ENCODE measurements at regions not wholly inside any gene's neighbourhood (a gene's known extent, or its start where the extent isn't known, plus 50 kb on each side); places are given as distances from the start of the nearest gene placed in this dataset.

DNA sequence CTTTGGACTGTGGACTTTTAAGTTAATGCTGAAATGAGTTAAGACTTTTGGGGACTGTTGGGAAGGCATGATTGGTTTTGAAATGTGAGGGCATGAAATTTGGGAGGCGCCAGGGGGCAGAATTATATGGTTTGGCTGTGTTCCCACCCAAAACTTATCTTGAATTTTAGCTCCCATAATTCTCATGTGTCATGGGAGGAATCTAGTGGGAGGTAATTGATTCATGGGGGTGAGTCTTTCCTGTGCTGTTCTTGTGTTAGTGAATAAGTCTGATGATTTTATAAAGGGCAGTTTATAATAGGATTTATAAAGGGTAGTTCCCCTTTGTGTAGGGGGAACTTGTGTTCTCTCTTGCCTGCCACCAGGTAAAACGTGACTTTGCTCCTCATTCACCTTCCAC lies 235.5 kb upstream of the CDH18 start:
- 13% methylated on average over 2 of the region's 2 CpGs for WGBS (ENCODE audit: low lambda C conversion rate)
- ChIA-PET CTCF (no interaction called here), POLR2A (no interaction called here)
- no peak overlapping the region for H3K4me2 ChIP-seq
- H3K79me2 ChIP-seq (ENCODE audit: insufficient read depth) = no peaks in the 10 kb centered on the region
- no peak overlapping the region for H3K9ac ChIP-seq
- H4K20me1 ChIP-seq (ENCODE audit: insufficient read depth) = no peaks in the 10 kb centered on the region
- no peaks in the 10 kb centered on the region for H3K27me3 ChIP-seq (ENCODE audit: insufficient read depth)
- H3K4me3 ChIP-seq (ENCODE audit: low read depth in 2 of 2, low read length in 1 of 2) = no peak overlapping the region
- no peaks in the 10 kb centered on the region for H3K9me3 ChIP-seq
- H2AFZ ChIP-seq (ENCODE audit: low read depth) = peak overlapping the region; percentile 88
- H3K4me1 ChIP-seq (ENCODE audit: control insufficient read depth in 1 of 2, insufficient read depth in 2 of 2, low read depth in 1 of 2, low read length in 1 of 2) = no peaks in the 10 kb centered on the region
- no peaks in the 10 kb centered on the region for H3K9me2 ChIP-seq
- H3K27ac ChIP-seq (ENCODE audit: low read depth in 2 of 2, low read length in 1 of 2) = no peak overlapping the region
- no peaks in the 10 kb centered on the region for H3F3A ChIP-seq (replicated peaks; ENCODE audit: insufficient read depth)
- TF ChIP-seq FOXM1 (IDR thresholded peaks at IDR 0.05; ENCODE audit: low read depth) (no peak), RFX5 (IDR thresholded peaks at IDR 0.05; ENCODE audit: low read length) (no peak), TAF1 (IDR thresholded peaks at IDR 0.05; ENCODE audit: borderline replicate concordance, low read depth, low read length) (no peak), GATA2 (CRISPR knock-in tag; IDR thresholded peaks at IDR 0.05) (no peak), TEAD4 (IDR thresholded peaks at IDR 0.05; ENCODE audit: borderline replicate concordance, insufficient read depth) (no peak), TCF12 (IDR thresholded peaks at IDR 0.05) (no peak), NRF1 (IDR thresholded peaks at IDR 0.05; ENCODE audit: low read depth, low read length) (no peak), JUND (IDR thresholded peaks at IDR 0.05) (no peak), RAD21 (IDR thresholded peaks at IDR 0.05; ENCODE audit: low read length) (no peak), MEF2A (IDR thresholded peaks at IDR 0.05; ENCODE audit: borderline replicate concordance, low read depth) (no peak), GABPA (IDR thresholded peaks at IDR 0.05; ENCODE audit: low read depth) (no peak), FOSL2 (IDR thresholded peaks at IDR 0.05; ENCODE audit: borderline replicate concordance, low read depth) (no peak), POLR2AphosphoS5 (IDR thresholded peaks at IDR 0.05; ENCODE audit: low read depth, low read length) (no peak), NFIC (IDR thresholded peaks at IDR 0.05; ENCODE audit: borderline replicate concordance) (no peak)
- TF ChIP-seq, protein P1, sequence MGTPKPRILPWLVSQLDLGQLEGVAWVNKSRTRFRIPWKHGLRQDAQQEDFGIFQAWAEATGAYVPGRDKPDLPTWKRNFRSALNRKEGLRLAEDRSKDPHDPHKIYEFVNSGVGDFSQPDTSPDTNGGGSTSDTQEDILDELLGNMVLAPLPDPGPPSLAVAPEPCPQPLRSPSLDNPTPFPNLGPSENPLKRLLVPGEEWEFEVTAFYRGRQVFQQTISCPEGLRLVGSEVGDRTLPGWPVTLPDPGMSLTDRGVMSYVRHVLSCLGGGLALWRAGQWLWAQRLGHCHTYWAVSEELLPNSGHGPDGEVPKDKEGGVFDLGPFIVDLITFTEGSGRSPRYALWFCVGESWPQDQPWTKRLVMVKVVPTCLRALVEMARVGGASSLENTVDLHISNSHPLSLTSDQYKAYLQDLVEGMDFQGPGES (IDR thresholded peaks at IDR 0.05; ENCODE audit: low read depth, low read length) = no peak
- TF ChIP-seq, protein P2, sequence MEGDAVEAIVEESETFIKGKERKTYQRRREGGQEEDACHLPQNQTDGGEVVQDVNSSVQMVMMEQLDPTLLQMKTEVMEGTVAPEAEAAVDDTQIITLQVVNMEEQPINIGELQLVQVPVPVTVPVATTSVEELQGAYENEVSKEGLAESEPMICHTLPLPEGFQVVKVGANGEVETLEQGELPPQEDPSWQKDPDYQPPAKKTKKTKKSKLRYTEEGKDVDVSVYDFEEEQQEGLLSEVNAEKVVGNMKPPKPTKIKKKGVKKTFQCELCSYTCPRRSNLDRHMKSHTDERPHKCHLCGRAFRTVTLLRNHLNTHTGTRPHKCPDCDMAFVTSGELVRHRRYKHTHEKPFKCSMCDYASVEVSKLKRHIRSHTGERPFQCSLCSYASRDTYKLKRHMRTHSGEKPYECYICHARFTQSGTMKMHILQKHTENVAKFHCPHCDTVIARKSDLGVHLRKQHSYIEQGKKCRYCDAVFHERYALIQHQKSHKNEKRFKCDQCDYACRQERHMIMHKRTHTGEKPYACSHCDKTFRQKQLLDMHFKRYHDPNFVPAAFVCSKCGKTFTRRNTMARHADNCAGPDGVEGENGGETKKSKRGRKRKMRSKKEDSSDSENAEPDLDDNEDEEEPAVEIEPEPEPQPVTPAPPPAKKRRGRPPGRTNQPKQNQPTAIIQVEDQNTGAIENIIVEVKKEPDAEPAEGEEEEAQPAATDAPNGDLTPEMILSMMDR (IDR thresholded peaks at IDR 0.05) = no peak
- TF ChIP-seq, protein P3, sequence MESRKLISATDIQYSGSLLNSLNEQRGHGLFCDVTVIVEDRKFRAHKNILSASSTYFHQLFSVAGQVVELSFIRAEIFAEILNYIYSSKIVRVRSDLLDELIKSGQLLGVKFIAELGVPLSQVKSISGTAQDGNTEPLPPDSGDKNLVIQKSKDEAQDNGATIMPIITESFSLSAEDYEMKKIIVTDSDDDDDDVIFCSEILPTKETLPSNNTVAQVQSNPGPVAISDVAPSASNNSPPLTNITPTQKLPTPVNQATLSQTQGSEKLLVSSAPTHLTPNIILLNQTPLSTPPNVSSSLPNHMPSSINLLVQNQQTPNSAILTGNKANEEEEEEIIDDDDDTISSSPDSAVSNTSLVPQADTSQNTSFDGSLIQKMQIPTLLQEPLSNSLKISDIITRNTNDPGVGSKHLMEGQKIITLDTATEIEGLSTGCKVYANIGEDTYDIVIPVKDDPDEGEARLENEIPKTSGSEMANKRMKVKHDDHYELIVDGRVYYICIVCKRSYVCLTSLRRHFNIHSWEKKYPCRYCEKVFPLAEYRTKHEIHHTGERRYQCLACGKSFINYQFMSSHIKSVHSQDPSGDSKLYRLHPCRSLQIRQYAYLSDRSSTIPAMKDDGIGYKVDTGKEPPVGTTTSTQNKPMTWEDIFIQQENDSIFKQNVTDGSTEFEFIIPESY (IDR thresholded peaks at IDR 0.05; ENCODE audit: borderline replicate concordance, low read depth) = no peak
- TF ChIP-seq, protein P4, sequence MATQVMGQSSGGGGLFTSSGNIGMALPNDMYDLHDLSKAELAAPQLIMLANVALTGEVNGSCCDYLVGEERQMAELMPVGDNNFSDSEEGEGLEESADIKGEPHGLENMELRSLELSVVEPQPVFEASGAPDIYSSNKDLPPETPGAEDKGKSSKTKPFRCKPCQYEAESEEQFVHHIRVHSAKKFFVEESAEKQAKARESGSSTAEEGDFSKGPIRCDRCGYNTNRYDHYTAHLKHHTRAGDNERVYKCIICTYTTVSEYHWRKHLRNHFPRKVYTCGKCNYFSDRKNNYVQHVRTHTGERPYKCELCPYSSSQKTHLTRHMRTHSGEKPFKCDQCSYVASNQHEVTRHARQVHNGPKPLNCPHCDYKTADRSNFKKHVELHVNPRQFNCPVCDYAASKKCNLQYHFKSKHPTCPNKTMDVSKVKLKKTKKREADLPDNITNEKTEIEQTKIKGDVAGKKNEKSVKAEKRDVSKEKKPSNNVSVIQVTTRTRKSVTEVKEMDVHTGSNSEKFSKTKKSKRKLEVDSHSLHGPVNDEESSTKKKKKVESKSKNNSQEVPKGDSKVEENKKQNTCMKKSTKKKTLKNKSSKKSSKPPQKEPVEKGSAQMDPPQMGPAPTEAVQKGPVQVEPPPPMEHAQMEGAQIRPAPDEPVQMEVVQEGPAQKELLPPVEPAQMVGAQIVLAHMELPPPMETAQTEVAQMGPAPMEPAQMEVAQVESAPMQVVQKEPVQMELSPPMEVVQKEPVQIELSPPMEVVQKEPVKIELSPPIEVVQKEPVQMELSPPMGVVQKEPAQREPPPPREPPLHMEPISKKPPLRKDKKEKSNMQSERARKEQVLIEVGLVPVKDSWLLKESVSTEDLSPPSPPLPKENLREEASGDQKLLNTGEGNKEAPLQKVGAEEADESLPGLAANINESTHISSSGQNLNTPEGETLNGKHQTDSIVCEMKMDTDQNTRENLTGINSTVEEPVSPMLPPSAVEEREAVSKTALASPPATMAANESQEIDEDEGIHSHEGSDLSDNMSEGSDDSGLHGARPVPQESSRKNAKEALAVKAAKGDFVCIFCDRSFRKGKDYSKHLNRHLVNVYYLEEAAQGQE (IDR thresholded peaks at IDR 0.05; ENCODE audit: low read depth, low read length) = no peak
- DNase-seq = no peak
- no peaks in the 10 kb centered on the region for H3K36me3 ChIP-seq (replicated peaks in 1 of 2; ENCODE audit: control insufficient read depth in 1 of 2, insufficient read depth in 2 of 2, low read length in 1 of 2)
